Adipocyte (in vitro differentiated cells): ENCODE measurements at regions not wholly inside any gene's neighbourhood (a gene's known extent, or its start where the extent isn't known, plus 50 kb on each side); places are given as distances from the start of the nearest gene placed in this dataset.

Experiments
- DNase-seq: peaks from one replicate; pipeline ENCODE4 v3.0.0-alpha.2; 2015; ENCODE audit warnings: low read depth
- H3K27me3 ChIP-seq: replicated peaks from 2 replicates; pipeline ENCODE4 v1.7.0; 2013; ENCODE audit warnings: mild to moderate bottlenecking, low read length, moderate library complexity; ENCODE audit not compliant: control insufficient read depth, insufficient read depth
- H3K36me3 ChIP-seq: 2 replicates; pipeline ENCODE4 v1.7.0; 2013; ENCODE audit warnings: low read length, mild to moderate bottlenecking, moderate library complexity; ENCODE audit not compliant: control insufficient read depth, insufficient read depth, severe bottlenecking
- H3K4me1 ChIP-seq: 2 replicates; pipeline ENCODE4 v1.7.0; 2013; ENCODE audit warnings: mild to moderate bottlenecking, low read length, moderate library complexity; ENCODE audit not compliant: control insufficient read depth, insufficient read depth
- H3K4me3 ChIP-seq: 2 replicates; pipeline ENCODE4 v1.7.0; 2013; ENCODE audit warnings: mild to moderate bottlenecking, low read length, moderate library complexity
- H3K9ac ChIP-seq: 2 replicates; pipeline ENCODE4 v1.7.0; 2013; ENCODE audit warnings: mild to moderate bottlenecking, low read length, moderate library complexity
- H3K9me3 ChIP-seq: 2 replicates; pipeline ENCODE4 v1.7.0; 2013; ENCODE audit warnings: mild to moderate bottlenecking, low read length, moderate library complexity; ENCODE audit not compliant: control insufficient read depth

DNA sequence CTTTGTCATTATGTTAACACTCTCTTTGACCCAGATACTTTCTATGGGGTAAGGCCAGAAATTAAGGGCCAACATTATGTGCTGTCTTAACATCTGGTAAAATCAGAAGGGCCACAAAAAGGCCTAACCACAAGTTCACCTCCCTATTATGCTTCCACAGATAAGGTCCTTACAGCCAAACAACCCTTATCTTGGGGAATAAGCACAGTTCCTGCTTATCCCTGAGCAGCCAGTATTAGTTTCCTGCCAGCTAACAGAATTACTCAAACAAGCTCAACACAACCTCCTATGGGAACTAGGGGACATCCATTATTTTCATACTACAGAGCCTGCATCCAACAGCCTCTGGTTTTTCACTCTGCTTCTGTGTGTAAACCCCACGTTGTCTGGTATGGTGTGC lies 724.8 kb downstream of the HACE1 start:
- Histone ChIP-seq H3K9me3 (peaks cover under 1% of the 10 kb centered on the region), H3K4me3 (no peak overlapping the region)
- no peak for DNase-seq

GRCh38 chr6:104130343-104130742 lies 729.4 kb downstream of the HACE1 start:
- H3K27me3 ChIP-seq, result no peaks in the 10 kb centered on the region
- H3K36me3 ChIP-seq, result no peaks in the 10 kb centered on the region
- H3K4me1 ChIP-seq, result no peaks in the 10 kb centered on the region
- H3K4me3 ChIP-seq, result no peak overlapping the region
- no peak for DNase-seq
- H3K9ac ChIP-seq, result no peak overlapping the region
- no peaks in the 10 kb centered on the region for H3K9me3 ChIP-seq

More for the DNA sequence above, 724.8 kb downstream of the HACE1 start:
- H3K4me1 ChIP-seq, result no peaks in the 10 kb centered on the region
- H3K36me3 ChIP-seq, result no peaks in the 10 kb centered on the region
- H3K27me3 ChIP-seq, result no peaks in the 10 kb centered on the region
- no peak overlapping the region for H3K9ac ChIP-seq

- Histone ChIP-seq H3K4me1 (no peaks in the 10 kb centered on the region), H3K9ac (no peak overlapping the region), H3K36me3 (no peaks in the 10 kb centered on the region), H3K4me3 (no peak overlapping the region), H3K27me3 (no peaks in the 10 kb centered on the region), H3K9me3 (no peaks in the 10 kb centered on the region)
- DNase-seq, result peak; percentile 1
Measured at GRCh38 chr6:104126315-104127005, 733.3 kb downstream of the HACE1 start.

GRCh38 chr6:104123227-104123626 lies 736.5 kb downstream of the HACE1 start:
- no peak for DNase-seq
- Histone ChIP-seq H3K36me3 (no peaks in the 10 kb centered on the region), H3K9ac (no peak overlapping the region), H3K9me3 (no peaks in the 10 kb centered on the region), H3K27me3 (no peaks in the 10 kb centered on the region), H3K4me1 (peaks cover 7% of the 10 kb centered on the region), H3K4me3 (no peak overlapping the region)

DNA sequence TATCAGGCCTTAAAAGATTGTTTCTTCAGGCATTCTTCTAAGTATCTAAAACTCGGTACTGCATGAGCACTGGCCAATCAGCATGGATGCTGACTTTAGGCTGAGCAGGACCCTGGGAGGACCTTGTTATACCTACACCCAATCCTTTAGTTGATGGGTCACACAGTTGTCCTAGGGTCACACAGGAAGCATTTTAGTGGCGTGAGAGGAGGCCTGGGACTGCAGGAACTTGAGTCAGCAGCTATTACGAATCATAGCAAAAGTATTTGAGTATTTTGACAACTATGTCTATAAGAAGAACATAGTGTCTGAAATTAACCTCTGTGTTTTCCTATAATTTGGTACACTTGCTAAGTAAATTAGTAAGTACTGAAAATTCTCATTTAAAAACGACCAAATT lies 741.4 kb downstream of the HACE1 start:
- peak overlapping the region; percentile 58 for H3K4me3 ChIP-seq
- peaks cover 11% of the 10 kb centered on the region for H3K4me1 ChIP-seq
- H3K36me3 ChIP-seq, result no peaks in the 10 kb centered on the region
- no peaks in the 10 kb centered on the region for H3K9me3 ChIP-seq
- H3K27me3 ChIP-seq, result no peaks in the 10 kb centered on the region
- DNase-seq, result peak; percentile 42
- H3K9ac ChIP-seq, result no peak overlapping the region

GRCh38 chr6:104109806-104110205 lies 749.9 kb downstream of the HACE1 start:
- Histone ChIP-seq H3K27me3 (no peaks in the 10 kb centered on the region), H3K9me3 (no peaks in the 10 kb centered on the region), H3K4me1 (no peaks in the 10 kb centered on the region), H3K4me3 (no peak overlapping the region), H3K36me3 (no peaks in the 10 kb centered on the region), H3K9ac (no peak overlapping the region)
- DNase-seq, result no peak

DNA sequence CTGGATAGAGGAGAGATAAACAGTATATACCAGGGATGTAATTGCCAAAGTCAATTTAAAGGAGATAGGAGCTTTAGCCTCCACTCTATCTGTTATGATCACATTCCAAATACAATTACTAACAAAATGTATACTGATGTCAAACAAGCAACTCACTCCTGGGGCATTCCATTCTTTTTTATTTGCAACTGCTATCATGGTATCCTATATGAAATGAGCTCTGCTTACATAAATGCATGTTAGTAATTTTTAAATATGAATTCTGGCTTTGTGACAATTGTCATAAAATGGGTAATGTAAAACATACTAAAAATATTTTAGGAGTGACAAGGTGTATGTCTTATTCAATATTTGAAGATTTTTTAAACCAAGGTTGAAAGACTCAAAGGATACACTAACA lies 751.1 kb downstream of the HACE1 start:
- H3K27me3 ChIP-seq, result no peaks in the 10 kb centered on the region
- no peak overlapping the region for H3K9ac ChIP-seq
- H3K4me3 ChIP-seq, result no peak overlapping the region
- no peaks in the 10 kb centered on the region for H3K4me1 ChIP-seq
- H3K9me3 ChIP-seq, result no peaks in the 10 kb centered on the region
- H3K36me3 ChIP-seq, result no peaks in the 10 kb centered on the region
- no peak for DNase-seq

DNA sequence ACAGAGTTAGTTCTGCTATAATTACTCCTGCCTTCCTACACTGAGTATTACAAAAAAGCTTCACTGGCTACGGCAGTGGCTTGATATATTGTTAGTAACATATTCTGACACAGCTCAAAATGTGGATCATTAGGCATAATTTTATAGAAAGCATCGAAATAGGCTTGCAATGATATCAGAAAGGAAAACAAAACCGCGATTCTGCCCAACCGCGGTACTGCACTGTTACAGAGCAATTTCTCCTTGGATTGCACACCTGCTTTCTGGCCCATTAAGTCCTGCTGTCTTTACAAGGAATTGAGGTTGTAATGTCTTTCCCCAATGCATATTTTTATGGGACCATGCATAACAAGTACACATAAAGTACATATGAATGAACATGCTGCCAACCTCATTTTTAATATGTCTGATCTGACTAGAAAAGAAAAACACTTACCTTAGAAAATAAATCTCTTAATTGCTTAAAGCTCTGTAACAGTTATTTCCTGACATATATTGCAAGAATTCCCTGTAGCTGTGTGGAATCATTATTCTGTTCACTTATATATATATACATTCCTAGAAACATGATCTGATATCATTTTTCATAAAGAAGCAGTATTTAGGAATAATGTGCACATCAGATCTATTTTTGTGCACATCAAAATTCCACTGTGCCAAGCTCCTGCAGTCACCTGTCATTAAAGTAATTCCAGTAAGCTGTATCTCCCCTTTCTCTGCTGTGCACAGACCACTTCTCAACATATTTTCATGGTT lies 763.9 kb downstream of the HACE1 start:
- H3K9me3 ChIP-seq, result peaks cover 2% of the 10 kb centered on the region
- DNase-seq, result no peak
- H3K4me1 ChIP-seq, result no peaks in the 10 kb centered on the region
- H3K36me3 ChIP-seq, result no peaks in the 10 kb centered on the region
- no peak overlapping the region for H3K4me3 ChIP-seq
- no peak overlapping the region for H3K9ac ChIP-seq
- H3K27me3 ChIP-seq, result no peaks in the 10 kb centered on the region

GRCh38 chr6:104087765-104088164 lies 772.0 kb downstream of the HACE1 start:
- no peak overlapping the region for H3K4me3 ChIP-seq
- no peaks in the 10 kb centered on the region for H3K36me3 ChIP-seq
- no peak for DNase-seq
- H3K9me3 ChIP-seq, result peaks cover 11% of the 10 kb centered on the region
- H3K4me1 ChIP-seq, result no peaks in the 10 kb centered on the region
- H3K27me3 ChIP-seq, result no peaks in the 10 kb centered on the region
- no peak overlapping the region for H3K9ac ChIP-seq

GRCh38 chr6:104068281-104068680 lies 791.4 kb downstream of the HACE1 start:
- no peak overlapping the region for H3K4me3 ChIP-seq
- no peaks in the 10 kb centered on the region for H3K9me3 ChIP-seq
- no peaks in the 10 kb centered on the region for H3K4me1 ChIP-seq
- no peak overlapping the region for H3K9ac ChIP-seq
- H3K36me3 ChIP-seq, result no peaks in the 10 kb centered on the region
- no peaks in the 10 kb centered on the region for H3K27me3 ChIP-seq
- no peak for DNase-seq

DNA sequence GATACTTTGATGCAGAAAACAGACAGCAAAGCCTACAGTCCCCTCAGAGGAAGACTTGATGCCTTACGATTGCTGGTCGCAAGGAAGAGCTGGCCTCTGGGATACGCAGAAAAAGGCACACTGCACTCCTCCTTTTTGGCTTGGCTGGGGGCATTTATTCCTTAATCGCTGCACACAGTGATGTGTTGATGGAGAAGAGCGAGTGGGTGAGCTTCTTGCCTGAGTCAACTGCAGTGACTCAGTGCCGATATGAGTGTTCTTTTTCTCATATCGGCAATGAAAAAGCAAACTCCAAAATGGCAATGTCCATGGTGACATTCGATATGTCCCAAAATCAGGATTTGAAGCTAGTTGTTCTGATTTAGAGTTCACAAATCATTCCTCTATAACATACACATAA lies 794.8 kb downstream of the HACE1 start:
- Histone ChIP-seq H3K9ac (no peak overlapping the region), H3K4me3 (no peak overlapping the region), H3K9me3 (no peaks in the 10 kb centered on the region), H3K4me1 (no peaks in the 10 kb centered on the region), H3K36me3 (no peaks in the 10 kb centered on the region), H3K27me3 (no peaks in the 10 kb centered on the region)
- no peak for DNase-seq
